ENCODE measurements at regions not wholly inside any gene's neighbourhood (a gene's known extent, or its start where the extent isn't known, plus 50 kb on each side); places are given as distances from the start of the nearest gene placed in this dataset.
"Not testable (repeated sequence)": the region's sequence is repeated elsewhere in the genome, so short reads cannot be mapped to it uniquely, and the experiment has no call there.

GRCh38 chr19:30936276-30936675 lies 413.0 kb downstream of the TSHZ3 start:
- H3K4me3 ChIP-seq (ENCODE audit: low read depth, low read length) = no peak overlapping the region
- POLR2A ChIA-PET = no interaction called here
- TF ChIP-seq, protein P1, sequence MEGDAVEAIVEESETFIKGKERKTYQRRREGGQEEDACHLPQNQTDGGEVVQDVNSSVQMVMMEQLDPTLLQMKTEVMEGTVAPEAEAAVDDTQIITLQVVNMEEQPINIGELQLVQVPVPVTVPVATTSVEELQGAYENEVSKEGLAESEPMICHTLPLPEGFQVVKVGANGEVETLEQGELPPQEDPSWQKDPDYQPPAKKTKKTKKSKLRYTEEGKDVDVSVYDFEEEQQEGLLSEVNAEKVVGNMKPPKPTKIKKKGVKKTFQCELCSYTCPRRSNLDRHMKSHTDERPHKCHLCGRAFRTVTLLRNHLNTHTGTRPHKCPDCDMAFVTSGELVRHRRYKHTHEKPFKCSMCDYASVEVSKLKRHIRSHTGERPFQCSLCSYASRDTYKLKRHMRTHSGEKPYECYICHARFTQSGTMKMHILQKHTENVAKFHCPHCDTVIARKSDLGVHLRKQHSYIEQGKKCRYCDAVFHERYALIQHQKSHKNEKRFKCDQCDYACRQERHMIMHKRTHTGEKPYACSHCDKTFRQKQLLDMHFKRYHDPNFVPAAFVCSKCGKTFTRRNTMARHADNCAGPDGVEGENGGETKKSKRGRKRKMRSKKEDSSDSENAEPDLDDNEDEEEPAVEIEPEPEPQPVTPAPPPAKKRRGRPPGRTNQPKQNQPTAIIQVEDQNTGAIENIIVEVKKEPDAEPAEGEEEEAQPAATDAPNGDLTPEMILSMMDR (IDR thresholded peaks at IDR 0.05; ENCODE audit: insufficient read depth, low read depth, low read length) = no peak
- DNase-seq (ENCODE audit: low read depth) = no peak
- H3K27me3 ChIP-seq (ENCODE audit: control insufficient read depth, insufficient read depth, low read length) = no peaks in the 10 kb centered on the region
- CTCF ChIA-PET = no interaction called here
- no peaks in the 10 kb centered on the region for H3K36me3 ChIP-seq (ENCODE audit: control insufficient read depth, insufficient read depth, low read length)

- TF ChIP-seq, protein P1 (IDR thresholded peaks at IDR 0.05; ENCODE audit: insufficient read depth, low read depth, low read length) = no peak
- ChIA-PET CTCF (no interaction called here), POLR2A (no interaction called here)
- Histone ChIP-seq H3K4me3 (ENCODE audit: low read depth, low read length) (no peak overlapping the region), H3K27me3 (ENCODE audit: control insufficient read depth, insufficient read depth, low read length) (no peaks in the 10 kb centered on the region), H3K36me3 (ENCODE audit: control insufficient read depth, insufficient read depth, low read length) (no peaks in the 10 kb centered on the region)
- DNase-seq (ENCODE audit: low read depth) = no peak
These were observed 414.1 kb downstream of the TSHZ3 start for GRCh38 chr19:30935146-30935545.

- H3K4me3 ChIP-seq (ENCODE audit: low read depth, low read length); POLR2A ChIA-PET; DNase-seq (ENCODE audit: low read depth); H3K27me3 ChIP-seq (ENCODE audit: control insufficient read depth, insufficient read depth, low read length); H3K36me3 ChIP-seq (ENCODE audit: control insufficient read depth, insufficient read depth, low read length): not testable (repeated sequence)
- CTCF ChIA-PET = interaction anchor here (0.6 kb wide), 1 partner anchor 556 kb away, joined by 3 read pairs; no protein-coding TSS in a partner anchor
These were observed 415.8 kb downstream of the TSHZ3 start for GRCh38 chr19:30933454-30933853.

- ChIA-PET POLR2A (no interaction called here), CTCF (no interaction called here)
- H3K27me3 ChIP-seq (ENCODE audit: control insufficient read depth, insufficient read depth, low read length) = no peaks in the 10 kb centered on the region
- TF ChIP-seq, protein P1 (IDR thresholded peaks at IDR 0.05; ENCODE audit: insufficient read depth, low read depth, low read length) = no peak
- no peaks in the 10 kb centered on the region for H3K36me3 ChIP-seq (ENCODE audit: control insufficient read depth, insufficient read depth, low read length)
- DNase-seq (ENCODE audit: low read depth) = no peak
- no peak overlapping the region for H3K4me3 ChIP-seq (ENCODE audit: low read depth, low read length)
These were observed 416.4 kb downstream of the TSHZ3 start for GRCh38 chr19:30932854-30933253.

GRCh38 chr19:30930941-30931706 lies 418.1 kb downstream of the TSHZ3 start:
- Histone ChIP-seq H3K27me3 (ENCODE audit: control insufficient read depth, insufficient read depth, low read length) (no peaks in the 10 kb centered on the region), H3K36me3 (ENCODE audit: control insufficient read depth, insufficient read depth, low read length) (no peaks in the 10 kb centered on the region), H3K4me3 (ENCODE audit: low read depth, low read length) (no peak overlapping the region)
- TF ChIP-seq, protein P1 (IDR thresholded peaks at IDR 0.05; ENCODE audit: insufficient read depth, low read depth, low read length) = no peak
- no peak for DNase-seq (ENCODE audit: low read depth)
- ChIA-PET POLR2A (no interaction called here), CTCF (no interaction called here)

GRCh38 chr19:30927705-30928104 lies 421.5 kb downstream of the TSHZ3 start:
- H3K27me3 ChIP-seq (ENCODE audit: control insufficient read depth, insufficient read depth, low read length) = no peaks in the 10 kb centered on the region
- no peaks in the 10 kb centered on the region for H3K36me3 ChIP-seq (ENCODE audit: control insufficient read depth, insufficient read depth, low read length)
- ChIA-PET CTCF (no interaction called here), POLR2A (no interaction called here)
- no peak for DNase-seq (ENCODE audit: low read depth)
- TF ChIP-seq, protein P1 (IDR thresholded peaks at IDR 0.05; ENCODE audit: insufficient read depth, low read depth, low read length) = no peak
- H3K4me3 ChIP-seq (ENCODE audit: low read depth, low read length) = no peak overlapping the region
